Muscle layer of colon (tissue), 2 donors: ENCODE measurements at regions not wholly inside any gene's neighbourhood (a gene's known extent, or its start where the extent isn't known, plus 50 kb on each side); places are given as distances from the start of the nearest gene placed in this dataset.

Experiments
- H3K27ac ChIP-seq: one replicate; pipeline ENCODE4 v1.7.0; 2013; ENCODE audit warnings: low read depth, mild to moderate bottlenecking, low read length, moderate library complexity
- H3K27me3 ChIP-seq, 2 donors: one replicate each; pipeline ENCODE4 v1.7.0; 2013; ENCODE audit warnings: low read length in 2 of 2, mild to moderate bottlenecking in 2 of 2; ENCODE audit not compliant: insufficient read depth in 2 of 2, control insufficient read depth in 1 of 2
- H3K36me3 ChIP-seq: one replicate; pipeline ENCODE4 v1.7.0; 2013; ENCODE audit warnings: mild to moderate bottlenecking, low read length; ENCODE audit not compliant: insufficient read depth
- H3K4me1 ChIP-seq: one replicate; pipeline ENCODE4 v1.7.0; 2013; ENCODE audit warnings: mild to moderate bottlenecking, low read length; ENCODE audit not compliant: insufficient read depth
- H3K4me3 ChIP-seq, 2 donors: one replicate each; pipeline ENCODE4 v1.7.0; 2013; ENCODE audit warnings: low read length in 2 of 2, low read depth in 1 of 2, mild to moderate bottlenecking in 1 of 2, moderate library complexity in 1 of 2
- H3K9ac ChIP-seq: one replicate; pipeline ENCODE4 v1.7.0; 2013; ENCODE audit warnings: low read length
- H3K9me3 ChIP-seq: one replicate; pipeline ENCODE4 v1.7.0; 2013; ENCODE audit warnings: mild to moderate bottlenecking, low read length
- donor health status: abdominal sarcoma.
- donor health status: Adenocarcinoma of cecum.

GRCh38 chr3:24981309-24981708, 446.8 kb upstream of the RARB start:
- Histone ChIP-seq H3K27ac (no peak overlapping the region), H3K36me3 (no peaks in the 10 kb centered on the region), H3K9me3 (no peaks in the 10 kb centered on the region), H3K4me1 (no peaks in the 10 kb centered on the region), H3K4me3 (no peak overlapping the region), H3K9ac (no peak overlapping the region), H3K27me3 (no peaks in the 10 kb centered on the region)

DNA sequence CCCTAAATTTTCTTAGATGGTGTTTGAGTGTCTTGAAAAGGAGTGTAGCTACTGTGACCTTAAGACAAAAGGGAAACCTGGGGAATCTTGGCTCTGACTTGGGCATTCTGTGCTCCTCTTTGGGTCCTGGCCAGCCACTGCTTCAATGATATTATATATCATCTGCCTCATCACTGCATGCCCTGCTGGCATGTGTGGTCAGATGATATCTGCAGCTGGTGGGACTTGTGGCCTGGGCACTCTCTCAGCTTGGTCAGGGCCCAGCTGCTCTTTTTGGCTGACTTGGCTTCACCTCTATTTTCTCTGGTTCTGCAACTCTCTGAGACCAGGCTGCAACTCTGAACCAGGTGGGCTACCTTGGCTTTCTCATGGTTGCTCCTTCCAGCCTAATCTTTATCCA, 446.1 kb upstream of the RARB start:
- Histone ChIP-seq H3K27ac (no peak overlapping the region), H3K9ac (no peak overlapping the region), H3K36me3 (no peaks in the 10 kb centered on the region), H3K4me1 (no peaks in the 10 kb centered on the region), H3K27me3 (no peaks in the 10 kb centered on the region), H3K9me3 (no peaks in the 10 kb centered on the region), H3K4me3 (no peak overlapping the region)

GRCh38 chr3:24985668-24986067, 442.4 kb upstream of the RARB start:
- Histone ChIP-seq H3K9ac (no peak overlapping the region), H3K27ac (no peak overlapping the region), H3K36me3 (no peaks in the 10 kb centered on the region), H3K9me3 (no peaks in the 10 kb centered on the region), H3K27me3 (no peaks in the 10 kb centered on the region), H3K4me1 (no peaks in the 10 kb centered on the region), H3K4me3 (no peak overlapping the region)

DNA sequence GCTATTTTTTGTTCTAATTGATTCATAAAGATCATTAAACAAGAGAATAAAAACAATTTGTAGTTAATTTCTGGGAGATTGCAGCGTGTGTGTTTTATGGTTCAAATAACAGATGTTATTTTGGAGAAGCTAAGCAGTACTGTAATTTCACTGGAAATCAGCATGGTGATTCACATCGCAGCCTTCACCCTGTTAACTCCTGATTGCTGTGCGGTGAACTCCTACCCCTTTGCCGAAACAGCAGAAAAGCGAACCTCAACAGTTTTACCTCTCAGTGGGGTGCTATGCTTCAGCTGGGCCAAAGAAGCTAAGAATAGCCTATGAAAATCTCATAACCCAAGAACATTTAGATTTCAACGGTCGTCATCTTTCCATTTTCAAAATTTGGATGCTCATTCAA, 441.5 kb upstream of the RARB start:
- no peak overlapping the region for H3K27ac ChIP-seq
- H3K4me1 ChIP-seq: no peaks in the 10 kb centered on the region
- H3K9me3 ChIP-seq: no peaks in the 10 kb centered on the region
- no peak overlapping the region for H3K9ac ChIP-seq
- no peak overlapping the region for H3K4me3 ChIP-seq
- no peaks in the 10 kb centered on the region for H3K27me3 ChIP-seq
- no peaks in the 10 kb centered on the region for H3K36me3 ChIP-seq

- Histone ChIP-seq H3K36me3 (no peaks in the 10 kb centered on the region), H3K9me3 (no peaks in the 10 kb centered on the region), H3K4me1 (no peaks in the 10 kb centered on the region), H3K27ac (no peak overlapping the region), H3K27me3 (no peaks in the 10 kb centered on the region), H3K4me3 (no peak overlapping the region), H3K9ac (no peak overlapping the region)
Measured at GRCh38 chr3:24999357-24999756, 428.7 kb upstream of the RARB start.

DNA sequence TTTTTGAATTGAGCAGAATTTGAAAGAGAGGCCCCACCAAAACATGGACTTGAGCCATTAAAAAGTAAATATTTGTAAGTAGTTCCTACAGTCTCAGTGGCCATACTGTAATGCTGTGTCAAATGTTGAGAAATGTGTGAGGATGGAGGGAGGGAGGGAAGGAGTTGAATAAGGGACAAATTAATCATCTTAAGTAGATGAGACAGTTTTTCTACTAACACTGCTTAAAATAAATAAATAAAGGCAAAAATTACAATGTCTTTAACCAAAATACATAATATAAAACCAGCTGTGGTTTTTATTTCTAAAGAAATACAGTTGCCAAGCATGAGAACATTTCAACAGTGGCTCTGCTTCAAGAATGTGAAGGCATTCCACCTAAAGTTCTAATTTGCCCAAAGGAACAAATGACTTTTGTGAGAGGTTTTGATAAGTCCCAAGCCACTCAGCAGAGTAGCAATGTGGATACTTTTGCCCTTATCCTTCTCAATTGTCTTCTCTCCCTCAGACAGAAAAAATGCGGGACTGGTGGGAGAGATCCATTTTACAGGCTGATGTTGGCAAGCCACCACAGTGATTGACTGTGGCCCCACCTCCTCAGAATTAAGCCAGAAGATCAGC, 427.0 kb upstream of the RARB start:
- no peaks in the 10 kb centered on the region for H3K36me3 ChIP-seq
- no peak overlapping the region for H3K27ac ChIP-seq
- H3K4me1 ChIP-seq: no peaks in the 10 kb centered on the region
- H3K9ac ChIP-seq: no peak overlapping the region
- no peaks in the 10 kb centered on the region for H3K9me3 ChIP-seq
- H3K27me3 ChIP-seq: no peaks in the 10 kb centered on the region
- H3K4me3 ChIP-seq: no peak overlapping the region

DNA sequence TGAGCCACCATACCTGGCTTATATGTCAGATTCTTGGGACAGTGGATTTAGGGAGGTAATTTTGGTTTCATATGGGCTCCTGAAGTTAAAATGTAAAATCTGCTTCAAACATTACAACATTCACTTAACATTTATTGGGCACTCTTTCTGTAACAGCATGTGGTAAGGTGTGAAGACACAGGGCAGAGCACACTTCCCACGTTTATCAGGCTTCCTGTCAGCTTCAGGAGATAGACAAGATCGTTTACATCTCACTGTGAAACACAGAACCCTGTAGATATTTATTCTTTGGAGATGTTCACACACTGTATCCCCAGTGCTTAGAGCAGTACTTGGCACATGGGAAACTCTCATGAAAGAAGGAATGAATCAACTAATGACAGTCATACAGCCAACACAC, 426.0 kb upstream of the RARB start:
- no peaks in the 10 kb centered on the region for H3K36me3 ChIP-seq
- H3K4me1 ChIP-seq: no peaks in the 10 kb centered on the region
- H3K9ac ChIP-seq: no peak overlapping the region
- no peak overlapping the region for H3K4me3 ChIP-seq
- H3K27me3 ChIP-seq: no peaks in the 10 kb centered on the region
- no peaks in the 10 kb centered on the region for H3K9me3 ChIP-seq
- H3K27ac ChIP-seq: no peak overlapping the region

GRCh38 chr3:25007974-25008658, 419.9 kb upstream of the RARB start:
- no peaks in the 10 kb centered on the region for H3K36me3 ChIP-seq
- H3K4me1 ChIP-seq: no peaks in the 10 kb centered on the region
- H3K4me3 ChIP-seq: no peak overlapping the region
- no peaks in the 10 kb centered on the region for H3K9me3 ChIP-seq
- H3K27ac ChIP-seq: no peak overlapping the region
- H3K9ac ChIP-seq: no peak overlapping the region
- no peaks in the 10 kb centered on the region for H3K27me3 ChIP-seq

GRCh38 chr3:25009665-25010064, 418.4 kb upstream of the RARB start:
- H3K4me1 ChIP-seq: no peaks in the 10 kb centered on the region
- H3K27me3 ChIP-seq: no peaks in the 10 kb centered on the region
- H3K9me3 ChIP-seq: no peaks in the 10 kb centered on the region

DNA sequence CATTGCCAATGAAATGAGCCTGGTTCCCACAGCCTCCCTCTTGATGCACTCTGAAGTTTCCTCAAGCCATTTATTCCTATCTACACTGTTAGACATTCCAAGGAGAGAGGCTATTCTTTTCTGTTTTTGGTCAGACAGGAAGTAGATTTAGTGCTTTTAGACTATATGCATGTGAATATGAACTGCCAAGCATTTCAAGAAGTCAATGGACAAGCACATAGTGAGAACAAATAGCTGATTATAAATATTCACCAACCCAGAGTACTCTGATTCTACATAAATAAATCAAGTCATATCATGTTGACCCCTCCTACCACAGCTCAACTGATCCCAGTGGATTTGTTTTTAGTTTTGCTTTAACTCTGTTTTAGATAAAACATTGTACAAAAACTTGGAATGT, 412.5 kb upstream of the RARB start:
- no peaks in the 10 kb centered on the region for H3K27me3 ChIP-seq
- H3K4me3 ChIP-seq: no peak overlapping the region
- H3K9ac ChIP-seq: no peak overlapping the region
- H3K36me3 ChIP-seq: no peaks in the 10 kb centered on the region
- H3K4me1 ChIP-seq: no peaks in the 10 kb centered on the region
- no peak overlapping the region for H3K27ac ChIP-seq
- no peaks in the 10 kb centered on the region for H3K9me3 ChIP-seq

More at GRCh38 chr3:25009665-25010064, 418.4 kb upstream of the RARB start:
- Histone ChIP-seq H3K4me3 (no peak overlapping the region), H3K27ac (no peak overlapping the region), H3K9ac (no peak overlapping the region), H3K36me3 (no peaks in the 10 kb centered on the region)

GRCh38 chr3:25018909-25019308, 409.2 kb upstream of the RARB start:
- Histone ChIP-seq H3K9me3 (no peaks in the 10 kb centered on the region), H3K4me1 (no peaks in the 10 kb centered on the region), H3K27ac (no peak overlapping the region), H3K4me3 (no peak overlapping the region), H3K9ac (no peak overlapping the region), H3K27me3 (no peaks in the 10 kb centered on the region), H3K36me3 (no peaks in the 10 kb centered on the region)

- Histone ChIP-seq H3K4me1 (no peaks in the 10 kb centered on the region), H3K27me3 (no peaks in the 10 kb centered on the region), H3K4me3 (no peak overlapping the region), H3K36me3 (no peaks in the 10 kb centered on the region), H3K27ac (no peak overlapping the region), H3K9me3 (no peaks in the 10 kb centered on the region), H3K9ac (no peak overlapping the region)
Measured at GRCh38 chr3:25019506-25019905, 408.6 kb upstream of the RARB start.
